H1 (cell line): ENCODE measurements at regions not wholly inside any gene's neighbourhood (a gene's known extent, or its start where the extent isn't known, plus 50 kb on each side); places are given as distances from the start of the nearest gene placed in this dataset.
A peak's percentile ranks its signal among the peaks of the same experiment; 100 is the strongest.

Experiments
- CTCF ChIA-PET: fragments of 300-600 bp; sonication (Branson Sonifier 250); formaldehyde crosslinking; loops from one replicate; lab custom pipeline; 2021; ENCODE audit not compliant: partially characterized antibody; lab: Charles Lee
- POLR2A ChIA-PET: fragments of 300-600 bp; sonication (Branson Sonifier 250); formaldehyde crosslinking; loops from one replicate; lab custom pipeline; 2021; ENCODE audit warnings: inconsistent platforms; ENCODE audit not compliant: partially characterized antibody; lab: Charles Lee
- DNase-seq, 2 experiments: peaks; one replicate each; pipeline versions ENCODE4 v3.0.0 to v3.0.0-alpha.2; 2010 to 2022; ENCODE audit warnings: low spot score in 2 of 2, low read depth in 1 of 2, mixed read lengths in 1 of 2
- FAIRE-seq: peaks from 2 replicates; lab custom pipeline; 2011; peaks lifted over from hg19 to GRCh38; lab: Jason Lieb, UNC
- H2AFZ ChIP-seq: 2 replicates; pipeline ENCODE4 v1.8.1; 2012; ENCODE audit warnings: low read length, inconsistent platforms
- H2AK5ac ChIP-seq: 2 replicates; pipeline ENCODE4 v1.6.1; 2013; ENCODE audit warnings: low read depth, low read length
- H2BK120ac ChIP-seq: replicated peaks from 2 replicates; pipeline ENCODE3; 2013; ENCODE audit warnings: low read depth, low read length, inconsistent platforms
- H2BK12ac ChIP-seq: 2 replicates; pipeline ENCODE4 v1.6.1; 2013; ENCODE audit warnings: low read depth, low read length
- H2BK15ac ChIP-seq: 2 replicates; pipeline ENCODE4 v1.6.1; 2013; ENCODE audit warnings: low read length
- H2BK20ac ChIP-seq: 2 replicates; pipeline ENCODE4 v1.6.1; 2013; ENCODE audit warnings: low read length
- H2BK5ac ChIP-seq: 2 replicates; pipeline ENCODE4 v1.6.1; 2013; ENCODE audit warnings: low read depth, low read length
- H3K14ac ChIP-seq: 2 replicates; pipeline ENCODE4 v1.6.1; 2013; ENCODE audit warnings: inconsistent platforms; ENCODE audit not compliant: insufficient read length
- H3K18ac ChIP-seq: 2 replicates; pipeline ENCODE4 v1.6.1; 2013; ENCODE audit warnings: low read length; ENCODE audit errors: extremely low read depth
- H3K23ac ChIP-seq: 2 replicates; pipeline ENCODE4 v1.6.1; 2013; ENCODE audit warnings: inconsistent platforms; ENCODE audit not compliant: insufficient read length
- H3K23me2 ChIP-seq: 2 replicates; pipeline ENCODE4 v1.6.1; 2013; ENCODE audit warnings: low read depth, low read length
- H3K27ac ChIP-seq: 2 replicates; pipeline ENCODE4 v1.6.1; 2011; ENCODE audit warnings: low read depth, low read length, inconsistent platforms
- H3K27me3 ChIP-seq, 4 experiments: replicated peaks in 1 of 4; 1 replicate in 1 of 4; 2 replicates in 3 of 4; pipeline versions ENCODE4 v1.6.1 to v1.8.1; 2011 to 2013; ENCODE audit warnings: low read length in 3 of 4, mild to moderate bottlenecking in 3 of 4, inconsistent platforms in 2 of 4, mixed read lengths in 2 of 4, moderate library complexity in 1 of 4; ENCODE audit not compliant: control insufficient read depth in 3 of 4, insufficient read depth in 3 of 4; ENCODE audit errors: extremely low read depth in 1 of 4
- H3K36me3 ChIP-seq, 4 experiments: 2 replicates each; pipeline versions ENCODE4 v1.6.1 to v1.8.1; 2011 to 2013; ENCODE audit warnings: mild to moderate bottlenecking in 4 of 4, low read length in 3 of 4, moderate library complexity in 2 of 4, control low read depth in 1 of 4, inconsistent platforms in 1 of 4; ENCODE audit not compliant: insufficient read depth in 4 of 4, control insufficient read depth in 2 of 4
- H3K4ac ChIP-seq: replicated peaks from 2 replicates; pipeline ENCODE3; 2013; ENCODE audit warnings: low read length, low read depth, mixed read lengths, inconsistent platforms; ENCODE audit not compliant: insufficient read length
- H3K4me1 ChIP-seq, 4 experiments: replicated peaks in 1 of 4; 1 replicate in 1 of 4; 2 replicates in 3 of 4; pipeline versions ENCODE4 v1.6.1 to v1.8.1; 2011 to 2013; ENCODE audit warnings: low read length in 3 of 4, inconsistent platforms in 2 of 4, mixed read lengths in 1 of 4; ENCODE audit not compliant: insufficient read depth in 4 of 4, control insufficient read depth in 3 of 4
- H3K4me2 ChIP-seq, 2 experiments: 2 replicates each; pipeline versions ENCODE4 v1.6.1 to v1.8.1; 2011 to 2013; ENCODE audit warnings: low read depth in 2 of 2, low read length in 2 of 2, control low read depth in 1 of 2, inconsistent platforms in 1 of 2, mild to moderate bottlenecking in 1 of 2; ENCODE audit not compliant: insufficient read depth in 1 of 2
- H3K4me3 ChIP-seq, 4 experiments: fragments of 200-600, 300-600 bp in 1 of 4; sonication (generic), shearing (Covaris generic), sonication (Bioruptor Twin) in 1 of 4; 2 replicates each; pipeline versions ENCODE4 v1.5.1 to v1.8.1; 2011 to 2016; ENCODE audit warnings: low read length in 4 of 4, low read depth in 3 of 4, control low read depth in 2 of 4, inconsistent platforms in 2 of 4, mild to moderate bottlenecking in 2 of 4, mixed read lengths in 1 of 4, moderate library complexity in 1 of 4; ENCODE audit not compliant: insufficient read depth in 2 of 4; ENCODE audit errors: extremely low read depth in 1 of 4
- H3K56ac ChIP-seq: replicated peaks from 2 replicates; pipeline ENCODE3; 2013; ENCODE audit warnings: low read depth, mild to moderate bottlenecking, mixed read lengths, low read length, inconsistent platforms; ENCODE audit not compliant: insufficient read length
- H3K79me1 ChIP-seq: 2 replicates; pipeline ENCODE4 v1.6.1; 2013; ENCODE audit warnings: low read depth, low read length, control low read depth
- H3K79me2 ChIP-seq, 2 experiments: 2 replicates each; pipeline versions ENCODE4 v1.6.1 to v1.8.1; 2012 to 2013; ENCODE audit warnings: low read length in 2 of 2, mild to moderate bottlenecking in 2 of 2, inconsistent platforms in 1 of 2; ENCODE audit not compliant: insufficient read depth in 2 of 2, control insufficient read depth in 1 of 2
- H3K9ac ChIP-seq, 4 experiments: replicated peaks in 1 of 4; 1 replicate in 1 of 4; 2 replicates in 3 of 4; pipeline versions ENCODE4 v1.6.1 to v1.8.1; 2011 to 2013; ENCODE audit warnings: low read depth in 3 of 4, low read length in 3 of 4, control low read depth in 2 of 4, mild to moderate bottlenecking in 2 of 4, moderate library complexity in 2 of 4, inconsistent platforms in 1 of 4; ENCODE audit errors: extremely low read depth in 1 of 4
- H3K9me3 ChIP-seq, 2 experiments: 2 replicates each; pipeline versions ENCODE4 v1.6.1 to v1.8.1; 2012 to 2013; ENCODE audit warnings: mild to moderate bottlenecking in 2 of 2, moderate library complexity in 2 of 2, control low read depth in 1 of 2, inconsistent platforms in 1 of 2, low read depth in 1 of 2, low read length in 1 of 2, mixed read lengths in 1 of 2; ENCODE audit not compliant: insufficient read depth in 2 of 2
- H4K20me1 ChIP-seq, 2 experiments: replicated peaks in 1 of 2; 2 replicates each; pipeline versions ENCODE3 to v1.8.1; 2011 to 2013; ENCODE audit warnings: inconsistent platforms in 2 of 2, low read length in 2 of 2, mild to moderate bottlenecking in 1 of 2; ENCODE audit not compliant: insufficient read depth in 2 of 2, control insufficient read depth in 1 of 2
- H4K5ac ChIP-seq: 2 replicates; pipeline ENCODE4 v1.6.1; 2013; ENCODE audit warnings: low read length, low read depth, mixed read lengths, inconsistent platforms; ENCODE audit not compliant: insufficient read length
- H4K8ac ChIP-seq: 2 replicates; pipeline ENCODE4 v1.8.0; 2013; ENCODE audit warnings: mild to moderate bottlenecking, moderate library complexity, low read length, inconsistent platforms; ENCODE audit not compliant: insufficient read depth; ENCODE audit errors: extremely low read depth
- H4K91ac ChIP-seq: replicated peaks from 2 replicates; pipeline ENCODE3; 2013; ENCODE audit warnings: low read length, mixed read lengths, inconsistent platforms; ENCODE audit not compliant: insufficient read length
- CHD2 ChIP-seq: IDR thresholded peaks from 2 replicates; pipeline ENCODE4 v1.6.1; 2012; ENCODE audit warnings: low read length, improper control_type of control experiment
- CREB1 ChIP-seq: IDR thresholded peaks from 2 replicates; pipeline ENCODE4 v1.6.1; 2012; ENCODE audit warnings: inconsistent platforms
- EZH2 ChIP-seq: fragments of 200-600 bp; sonication (generic); IDR thresholded peaks from 2 replicates; pipeline ENCODE4 v1.7.1; 2012; ENCODE audit warnings: low read depth, mild to moderate bottlenecking, moderate library complexity, low read length, inconsistent platforms; ENCODE audit not compliant: severe bottlenecking
- FOSL1 ChIP-seq: IDR thresholded peaks from 2 replicates; pipeline ENCODE4 v1.6.1; 2011; ENCODE audit warnings: mild to moderate bottlenecking, low read depth, low read length, moderate library complexity; ENCODE audit not compliant: insufficient read depth
- KDM5A ChIP-seq: fragments of 200-600 bp; IDR thresholded peaks from 2 replicates; pipeline ENCODE4 v1.7.1; 2012; ENCODE audit warnings: mild to moderate bottlenecking, low read length, inconsistent platforms, mixed read lengths
- RNF2 ChIP-seq: fragments of 200-900, 300-1000 bp; sonication (generic); IDR thresholded peaks from 2 replicates; pipeline ENCODE4 v1.7.1; 2016; ENCODE audit warnings: borderline replicate concordance, low read depth, mild to moderate bottlenecking, antibody characterized with exemption, low read length; ENCODE audit not compliant: poor library complexity, severe bottlenecking; ENCODE audit errors: missing control alignments
- SIN3A ChIP-seq, 2 experiments: IDR thresholded peaks in 1 of 2; conservative IDR thresholded peaks in 1 of 2; 2 replicates each; pipeline ENCODE4 v1.6.1; 2011 to 2012; ENCODE audit warnings: low read length in 2 of 2, improper control_type of control experiment in 1 of 2, low read depth in 1 of 2, mild to moderate bottlenecking in 1 of 2
- SIRT6 ChIP-seq: IDR thresholded peaks from one replicate; pipeline ENCODE4 v1.7.1; 2012; ENCODE audit warnings: low read length, inconsistent platforms
- TAF1 ChIP-seq: IDR thresholded peaks from 2 replicates; pipeline ENCODE4 v1.6.1; 2011; ENCODE audit warnings: mild to moderate bottlenecking, low read depth, low read length
- TBP ChIP-seq: IDR thresholded peaks from 2 replicates; pipeline ENCODE4 v1.6.1; 2011; ENCODE audit warnings: low read depth, low read length, improper control_type of control experiment
- TEAD4 ChIP-seq: IDR thresholded peaks from 2 replicates; pipeline ENCODE4 v1.6.1; 2012; ENCODE audit warnings: low read depth, low read length, inconsistent platforms, mixed read lengths
- WGBS, 2 experiments: shearing (Covaris generic) in 1 of 2; methylation state at CpG; one replicate each; pipeline versions ENCODE4 v1.1.6 to v1.1.7; 2013 to 2015; ENCODE audit warnings: low lambda C conversion rate in 2 of 2, mixed read lengths in 2 of 2, inconsistent platforms in 1 of 2, low coverage in 1 of 2, missing lambda C conversion rate in 1 of 2; ENCODE audit not compliant: insufficient replicate concordance in 2 of 2, insufficient coverage in 1 of 2, insufficient read length in 1 of 2; ENCODE audit errors: extremely low coverage in 1 of 2, missing lambda C conversion rate in 1 of 2; 5-methylcytosine and 5-hydroxymethylcytosine counted together

DNA sequence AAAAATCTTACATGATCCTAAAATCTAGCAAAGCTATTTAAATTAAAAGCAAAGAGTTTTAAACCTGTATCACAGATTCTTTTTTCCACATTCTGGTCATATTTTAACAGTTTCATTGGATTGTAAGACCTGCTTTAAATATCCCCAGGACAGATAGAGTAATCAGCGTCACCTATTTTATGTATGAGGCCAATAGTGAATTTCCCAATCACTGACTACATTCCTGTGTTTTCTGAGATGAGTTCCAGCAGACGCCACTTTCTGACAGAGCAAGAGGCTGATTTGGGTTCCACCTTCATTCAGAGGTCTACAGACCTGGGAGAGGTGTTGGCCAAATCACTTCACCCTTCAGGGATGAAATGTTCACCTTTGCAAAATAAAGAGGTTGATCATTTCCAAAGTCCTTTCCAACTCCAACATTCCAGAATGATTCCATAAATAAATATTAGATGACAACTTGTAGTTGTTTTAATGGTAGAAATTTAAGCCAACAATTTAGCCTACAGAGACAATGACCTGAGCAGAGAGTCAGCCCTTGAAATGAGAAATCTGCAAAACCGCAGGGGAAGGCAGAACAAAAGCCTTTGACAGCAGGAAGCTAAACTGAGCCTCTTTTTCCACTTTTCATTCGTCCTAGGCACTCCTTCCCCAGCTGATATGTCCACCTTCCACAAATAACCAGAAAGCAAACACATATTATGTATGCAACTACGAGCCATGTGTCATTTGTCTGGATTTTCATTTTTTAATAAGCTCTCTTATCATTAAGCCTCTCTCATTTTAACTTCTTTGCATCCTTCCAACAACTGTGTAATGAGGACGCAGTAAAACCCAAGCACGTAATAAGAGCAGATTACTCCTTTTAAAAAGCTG, 105.2 kb downstream of the TFAP2A start:
- H3K27me3 ChIP-seq: no peaks in the 10 kb centered on the region
- no peak overlapping the region for H3K27ac ChIP-seq
- no peak overlapping the region for H3K14ac ChIP-seq
- CTCF ChIA-PET: interaction anchor here (0.9 to 1.8 kb wide), 3 partner anchors 12 to 54 kb away, joined by 4 to 5 read pairs (median 5); no protein-coding TSS in a partner anchor
- H3K23ac ChIP-seq: no peak overlapping the region
- H3K4ac ChIP-seq: no peak overlapping the region
- no peaks in the 10 kb centered on the region for H3K23me2 ChIP-seq
- no peak overlapping the region for H3K56ac ChIP-seq
- H3K9me3 ChIP-seq: no peaks in the 10 kb centered on the region; a peak in 1 of 4 replicates
- no peak overlapping the region for H4K91ac ChIP-seq
- no peak overlapping the region for H3K9ac ChIP-seq
- no peaks in the 10 kb centered on the region for H3K79me2 ChIP-seq
- no peak overlapping the region for H4K5ac ChIP-seq
- no peak overlapping the region for H2AK5ac ChIP-seq
- H3K18ac ChIP-seq: no peak overlapping the region
- H2BK12ac ChIP-seq: no peak overlapping the region
- H3K79me1 ChIP-seq: no peaks in the 10 kb centered on the region
- peak overlapping the region in 1 of 2 experiments; percentile 41; a peak in 2 of 4 replicates for H3K4me2 ChIP-seq
- no peak for TF ChIP-seq EZH2
- no peak for TF ChIP-seq CREB1
- TF ChIP-seq SIRT6: no peak
- TF ChIP-seq RNF2: no peak
- no peak for TF ChIP-seq FOSL1
- no peak for TF ChIP-seq SIN3A (conservative IDR thresholded peaks at IDR 0.05 in 1 of 2, IDR thresholded peaks at IDR 0.05 in 1 of 2; ENCODE audit: low read depth in 1 of 2, low read length in 2 of 2)
- TF ChIP-seq CHD2: no peak
- TF ChIP-seq TEAD4: no peak
- no peak for TF ChIP-seq TAF1
- TF ChIP-seq KDM5A: no peak
- no peak for TF ChIP-seq TBP
- TF ChIP-seq, all 59 proteins: peak for 0
- Histone ChIP-seq H4K20me1 (no peaks in the 10 kb centered on the region), H2BK120ac (no peak overlapping the region), H3K4me1 (peaks cover 3 to 29% (median 16%) of the 10 kb centered on the region in 4 experiments; a peak in 6 of 7 replicates), H2AFZ (no peak overlapping the region), H4K8ac (no peak overlapping the region), H3K4me3 (no peak overlapping the region; a peak in 1 of 8 replicates), H2BK15ac (no peak overlapping the region), H3K36me3 (no peaks in the 10 kb centered on the region), H2BK20ac (no peak overlapping the region), H2BK5ac (no peak overlapping the region)
- FAIRE-seq (peak; percentile 36), DNase-seq (no peak)
- POLR2A ChIA-PET: interaction anchor here (0.9 to 1.7 kb wide), 2 partner anchors 12 to 93 kb away, joined by 3 to 6 read pairs; no protein-coding TSS in a partner anchor
- 47% methylated on average over 7 of the region's 7 CpGs; no CpG with 5 or more reads in 1 of the 2 experiments for WGBS, 2 experiments
